ENCODE measurements at regions not wholly inside any gene's neighbourhood (a gene's known extent, or its start where the extent isn't known, plus 50 kb on each side); places are given as distances from the start of the nearest gene placed in this dataset.

GRCh38 chr18:27826101-27826500, 350.8 kb downstream of the CDH2 start:
- DNase-seq, result no peak
- Histone ChIP-seq H3K36me3 (replicated peaks) (no peaks in the 10 kb centered on the region), H3K4me3 (ENCODE audit: low read depth, low read length) (no peak overlapping the region), H3K27ac (no peak overlapping the region), H3K27me3 (replicated peaks) (no peaks in the 10 kb centered on the region)
- in situ Hi-C loops (cut with HindIII; ENCODE audit: low pct_ligation_motif_present, low sequenced_read_pairs), result no loop called here
- TF ChIP-seq CTCF (IDR thresholded peaks at IDR 0.05; ENCODE audit: low read depth, low read length, missing control alignments), result no peak

- no peak for DNase-seq
- Histone ChIP-seq H3K27me3 (replicated peaks) (no peaks in the 10 kb centered on the region), H3K27ac (no peak overlapping the region), H3K4me3 (ENCODE audit: low read depth, low read length) (no peak overlapping the region), H3K36me3 (replicated peaks) (no peaks in the 10 kb centered on the region)
- no peak for TF ChIP-seq CTCF (IDR thresholded peaks at IDR 0.05; ENCODE audit: low read depth, low read length, missing control alignments)
- in situ Hi-C loops (cut with HindIII; ENCODE audit: low pct_ligation_motif_present, low sequenced_read_pairs), result no loop called here
Measured at GRCh38 chr18:27825689-27826088, 351.2 kb downstream of the CDH2 start.

- no peak for TF ChIP-seq CTCF (IDR thresholded peaks at IDR 0.05; ENCODE audit: low read depth, low read length, missing control alignments)
- Histone ChIP-seq H3K27ac (no peak overlapping the region), H3K36me3 (replicated peaks) (no peaks in the 10 kb centered on the region), H3K4me3 (ENCODE audit: low read depth, low read length) (no peak overlapping the region), H3K27me3 (replicated peaks) (no peaks in the 10 kb centered on the region)
- in situ Hi-C loops (cut with HindIII; ENCODE audit: low pct_ligation_motif_present, low sequenced_read_pairs), result no loop called here
- no peak for DNase-seq
Measured at GRCh38 chr18:27824841-27825681, 351.9 kb downstream of the CDH2 start.

- no peak for DNase-seq
- no peak for TF ChIP-seq CTCF (IDR thresholded peaks at IDR 0.05; ENCODE audit: low read depth, low read length, missing control alignments)
- in situ Hi-C loops (cut with HindIII; ENCODE audit: low pct_ligation_motif_present, low sequenced_read_pairs), result no loop called here
- H3K27ac ChIP-seq, result no peak overlapping the region
- no peaks in the 10 kb centered on the region for H3K27me3 ChIP-seq (replicated peaks)
- H3K4me3 ChIP-seq (ENCODE audit: low read depth, low read length), result no peak overlapping the region
- no peaks in the 10 kb centered on the region for H3K36me3 ChIP-seq (replicated peaks)
Measured at GRCh38 chr18:27824275-27824674, 352.7 kb downstream of the CDH2 start.

- no peak for DNase-seq
- in situ Hi-C loops (cut with HindIII; ENCODE audit: low pct_ligation_motif_present, low sequenced_read_pairs), result no loop called here
- H3K36me3 ChIP-seq (replicated peaks), result no peaks in the 10 kb centered on the region
- no peak overlapping the region for H3K27ac ChIP-seq
- no peaks in the 10 kb centered on the region for H3K27me3 ChIP-seq (replicated peaks)
- TF ChIP-seq CTCF (IDR thresholded peaks at IDR 0.05; ENCODE audit: low read depth, low read length, missing control alignments), result no peak
- no peak overlapping the region for H3K4me3 ChIP-seq (ENCODE audit: low read depth, low read length)
Measured at GRCh38 chr18:27823053-27823452, 353.9 kb downstream of the CDH2 start.

GRCh38 chr18:27808683-27809082, 368.2 kb downstream of the CDH2 start:
- DNase-seq, result peak; percentile 79
- H3K4me3 ChIP-seq (ENCODE audit: low read depth, low read length), result no peak overlapping the region
- peak overlapping the region; percentile 56 for H3K27ac ChIP-seq
- no peak for TF ChIP-seq CTCF (IDR thresholded peaks at IDR 0.05; ENCODE audit: low read depth, low read length, missing control alignments)
- no peaks in the 10 kb centered on the region for H3K36me3 ChIP-seq (replicated peaks)
- in situ Hi-C loops (cut with HindIII; ENCODE audit: low pct_ligation_motif_present, low sequenced_read_pairs), result no loop called here
- H3K27me3 ChIP-seq (replicated peaks), result no peaks in the 10 kb centered on the region

Measured in brain microvascular endothelial cell (primary cell).